GM12878 (cell line): ENCODE measurements at regions not wholly inside any gene's neighbourhood (a gene's known extent, or its start where the extent isn't known, plus 50 kb on each side); places are given as distances from the start of the nearest gene placed in this dataset.

ENCODE experiments used
- ATAC-seq: fragments of 200-7000 bp; cut with Tn5 transposase; 3 replicates; pipeline ENCODE4 v1.9.1; 2020; ENCODE audit warnings: mild to moderate bottlenecking, moderate library complexity
- BruUV-seq: library from RNA; stranded (reverse); fragments of 400-500 nt; replicated peaks from 2 replicates; lab custom pipeline; 2021; lab: Mats Ljungman, UMichigan
- CTCF ChIA-PET: fragments of 300-600 bp; sonication (Branson Sonifier 250); formaldehyde crosslinking; extraction: SDS; loops from one replicate; lab custom pipeline; 2021; ENCODE audit warnings: inconsistent platforms; lab: Yijun Ruan, JAX
- POLR2A ChIA-PET: fragments of 350-600 bp; formaldehyde crosslinking; extraction: SDS; loops from one replicate; lab custom pipeline; 2021; ENCODE audit warnings: inconsistent platforms; lab: Charles Lee
- RAD21 ChIA-PET: fragments of 300-600 bp; sonication (Branson Sonifier 250); formaldehyde crosslinking; loops from one replicate; lab custom pipeline; 2023; ENCODE audit warnings: antibody characterized with exemption; ENCODE audit not compliant: unreplicated experiment; lab: Charles Lee
- SMC1A ChIA-PET: fragments of 300-600 bp; sonication (Branson Sonifier 250); formaldehyde crosslinking; loops from one replicate; lab custom pipeline; 2023; ENCODE audit not compliant: unreplicated experiment, uncharacterized antibody; lab: Charles Lee
- DNase-seq: peaks from one replicate; pipeline ENCODE4 v3.0.0-alpha.2; 2011; ENCODE audit warnings: low read depth, low spot score
- FAIRE-seq: peaks from 3 replicates; lab custom pipeline; 2011; peaks lifted over from hg19 to GRCh38; lab: Jason Lieb, UNC
- H2AFZ ChIP-seq: 2 replicates; pipeline ENCODE4 v1.6.0; 2011; ENCODE audit warnings: low read depth, low read length, control low read depth; ENCODE audit not compliant: control insufficient read depth
- H3K27ac ChIP-seq: 2 replicates; pipeline ENCODE4 v1.5.1; 2011; ENCODE audit warnings: control low read depth; ENCODE audit not compliant: control insufficient read depth, insufficient read depth
- H3K27me3 ChIP-seq, 2 experiments: replicated peaks in 1 of 2; 2 replicates each; pipeline versions ENCODE4 v1.6.0 to v1.6.1; 2011; ENCODE audit warnings: low read length in 1 of 2; ENCODE audit not compliant: control insufficient read depth in 2 of 2, insufficient read depth in 2 of 2
- H3K36me3 ChIP-seq, 2 experiments: 2 replicates each; pipeline ENCODE4 v1.5.1; 2011; ENCODE audit warnings: low read length in 1 of 2; ENCODE audit not compliant: control insufficient read depth in 2 of 2, insufficient read depth in 2 of 2
- H3K4me1 ChIP-seq: 2 replicates; pipeline ENCODE4 v1.6.1; 2011; ENCODE audit warnings: mild to moderate bottlenecking, low read length, moderate library complexity, mixed read lengths; ENCODE audit not compliant: control insufficient read depth, insufficient read depth
- H3K4me2 ChIP-seq: 2 replicates; pipeline ENCODE4 v1.6.0; 2011; ENCODE audit warnings: control low read depth; ENCODE audit not compliant: control insufficient read depth, insufficient read depth
- H3K4me3 ChIP-seq: fragments of 200-600 bp; sonication (generic); 2 replicates; pipeline ENCODE4 v1.5.1; 2016
- H3K79me2 ChIP-seq: 2 replicates; pipeline ENCODE4 v1.6.0; 2011; ENCODE audit warnings: low read length; ENCODE audit not compliant: control insufficient read depth, insufficient read depth
- H3K9ac ChIP-seq: 2 replicates; pipeline ENCODE4 v1.8.0; 2011; ENCODE audit warnings: low read length, control low read depth, mixed read lengths; ENCODE audit not compliant: control insufficient read depth, insufficient read depth
- H3K9me3 ChIP-seq: replicated peaks from 3 replicates; pipeline ENCODE4 v1.5.1; 2011; ENCODE audit warnings: mild to moderate bottlenecking, low read length; ENCODE audit not compliant: control insufficient read depth, insufficient read depth
- H4K20me1 ChIP-seq: 2 replicates; pipeline ENCODE4 v1.6.0; 2011; ENCODE audit not compliant: control insufficient read depth, insufficient read depth
- ASH2L ChIP-seq: fragments of 300-600, 200-600 bp; sonication (generic); IDR thresholded peaks from 2 replicates; pipeline ENCODE4 v1.6.1; 2017; ENCODE audit warnings: low read depth, mild to moderate bottlenecking, borderline replicate concordance
- ATF7 ChIP-seq: fragments of 450-650 bp; IDR thresholded peaks from 2 replicates; pipeline ENCODE4 v1.6.1; 2016; ENCODE audit warnings: low read depth, mild to moderate bottlenecking
- BHLHE40 ChIP-seq, 2 experiments: fragments of 450-650 bp in 1 of 2; IDR thresholded peaks; 2 replicates each; pipeline ENCODE4 v1.6.1; 2011 to 2017; ENCODE audit warnings: low read depth in 2 of 2, borderline replicate concordance in 1 of 2, improper control_type of control experiment in 1 of 2, low read length in 1 of 2, mild to moderate bottlenecking in 1 of 2
- FOXK2 ChIP-seq: fragments of 450-650 bp; IDR thresholded peaks from 2 replicates; pipeline ENCODE4 v1.6.1; 2017; ENCODE audit warnings: mild to moderate bottlenecking, moderate library complexity
- FOXM1 ChIP-seq: IDR thresholded peaks from 2 replicates; pipeline ENCODE4 v1.6.1; 2012; ENCODE audit warnings: low read depth, mild to moderate bottlenecking, inconsistent platforms, low read length, moderate library complexity
- HDGF ChIP-seq: fragments of 450-650 bp; IDR thresholded peaks from 2 replicates; pipeline ENCODE4 v1.6.1; 2016; ENCODE audit warnings: antibody characterized with exemption
- MEF2A ChIP-seq: IDR thresholded peaks from 2 replicates; pipeline ENCODE4 v1.6.1; 2011; ENCODE audit warnings: low read depth, mild to moderate bottlenecking, low read length, moderate library complexity; ENCODE audit not compliant: insufficient read depth
- MEF2B ChIP-seq: fragments of 450-650 bp; IDR thresholded peaks from 2 replicates; pipeline ENCODE4 v1.6.1; 2018; ENCODE audit warnings: mild to moderate bottlenecking, moderate library complexity; ENCODE audit not compliant: partially characterized antibody, poor library complexity, severe bottlenecking
- MLLT1 ChIP-seq: fragments of 450-650 bp; IDR thresholded peaks from 2 replicates; pipeline ENCODE4 v1.6.1; 2016; ENCODE audit warnings: mild to moderate bottlenecking
- MXI1 ChIP-seq: fragments of 150-350 bp; IDR thresholded peaks from 2 replicates; pipeline ENCODE4 v1.6.1; 2011; ENCODE audit warnings: low read depth, mild to moderate bottlenecking, inconsistent platforms, low read length, improper control_type of control experiment
- NFYA ChIP-seq: IDR thresholded peaks from 2 replicates; pipeline ENCODE4 v1.6.1; 2011; ENCODE audit warnings: low read depth, mild to moderate bottlenecking, low read length, improper control_type of control experiment, borderline replicate concordance
- PAX8 ChIP-seq: fragments of 450-650 bp; IDR thresholded peaks from 2 replicates; pipeline ENCODE4 v1.6.1; 2017; ENCODE audit warnings: mild to moderate bottlenecking, moderate library complexity
- POU2F2 ChIP-seq: IDR thresholded peaks from 3 replicates; pipeline ENCODE4 v1.6.1; 2011; ENCODE audit warnings: low read depth, mild to moderate bottlenecking, low read length, borderline replicate concordance
- RAD51 ChIP-seq: fragments of 450-650 bp; IDR thresholded peaks from 2 replicates; pipeline ENCODE4 v1.6.1; 2016; ENCODE audit warnings: moderate library complexity, mild to moderate bottlenecking, inconsistent platforms
- RCOR1 ChIP-seq: conservative IDR thresholded peaks from 2 replicates; pipeline ENCODE4 v1.6.1; 2012; ENCODE audit warnings: low read depth, low read length, improper control_type of control experiment
- RELA ChIP-seq: fragments of 450-650 bp; IDR thresholded peaks from 2 replicates; pipeline ENCODE4 v1.8.0; 2014; ENCODE audit warnings: borderline replicate concordance; ENCODE audit not compliant: partially characterized antibody
- SREBF2 ChIP-seq: IDR thresholded peaks from 2 replicates; pipeline ENCODE4 v1.6.1; 2012; ENCODE audit warnings: mild to moderate bottlenecking, low read length
- WRNIP1 ChIP-seq: IDR thresholded peaks from 2 replicates; pipeline ENCODE4 v1.6.1; 2011; ENCODE audit warnings: low read depth, low read length, improper control_type of control experiment, borderline replicate concordance
- ZSCAN29 ChIP-seq: fragments of 450-650 bp; IDR thresholded peaks from 2 replicates; pipeline ENCODE4 v1.6.1; 2017; ENCODE audit warnings: mild to moderate bottlenecking, moderate library complexity
- ZZZ3 ChIP-seq: IDR thresholded peaks from 2 replicates; pipeline ENCODE4 v1.6.1; 2011; ENCODE audit warnings: low read depth; ENCODE audit not compliant: control insufficient read depth, insufficient read length
- WGBS: methylation state at CpG from one replicate; pipeline ENCODE4 v1.1.6; 2016; ENCODE audit warnings: low lambda C conversion rate; ENCODE audit not compliant: insufficient replicate concordance, insufficient coverage; ENCODE audit errors: missing lambda C conversion rate; 5-methylcytosine and 5-hydroxymethylcytosine counted together
- in situ Hi-C: fragments of 300-500 bp; cut with MboI; formaldehyde crosslinking; loops from 9 replicates; pipeline ENCODE4 v1.14.3; 2018; ENCODE audit warnings: mixed read lengths
- intact Hi-C: fragments of 100-400 bp; cut with micrococcal nuclease; formaldehyde crosslinking; loops from one replicate; pipeline ENCODE4 v1.14.2; 2022; ENCODE audit not compliant: unreplicated experiment

DNA sequence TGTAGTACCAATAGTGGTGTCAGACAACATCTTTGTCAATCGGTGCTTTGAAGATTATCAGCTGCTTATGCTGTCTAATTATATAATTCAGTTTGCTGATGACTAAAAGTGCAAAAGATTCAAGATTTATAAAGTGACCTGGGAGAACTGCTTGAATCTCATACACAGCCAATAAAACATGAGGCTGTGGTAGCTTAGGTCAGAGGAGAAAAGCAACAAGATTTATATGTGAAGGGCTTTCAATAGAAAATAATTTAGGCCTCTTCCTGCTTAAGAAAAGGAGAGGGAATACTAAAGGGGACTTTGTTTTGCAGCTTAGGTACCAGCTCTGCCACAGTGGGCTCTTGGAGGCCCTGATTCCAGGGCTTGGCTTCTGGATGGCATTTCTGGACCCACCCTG lies 111.0 kb upstream of the MAD2L1 start:
- no peaks in the 10 kb centered on the region for H3K4me1 ChIP-seq
- POLR2A ChIA-PET, result no interaction called here
- no TSS peak for BruUV-seq
- SMC1A ChIA-PET, result no interaction called here
- no peak for DNase-seq
- RAD21 ChIA-PET, result no interaction called here
- in situ Hi-C loops, result no loop called here
- CTCF ChIA-PET, result interaction anchor here (0.6 to 0.9 kb wide), 3 partner anchors 14 to 24 kb away, joined by 3 to 4 read pairs (median 3); no protein-coding TSS in a partner anchor
- no peak overlapping the region for H3K27ac ChIP-seq
- H3K9ac ChIP-seq, result no peak overlapping the region
- TF ChIP-seq FOXK2 (no peak), SREBF2 (no peak), MEF2B (no peak), ATF7 (no peak), POU2F2 (no peak), FOXM1 (no peak), WRNIP1 (no peak), PAX8 (no peak), RCOR1 (no peak), ASH2L (no peak), ZSCAN29 (no peak), RELA (no peak), MXI1 (no peak), MLLT1 (no peak), NFYA (no peak), BHLHE40 (IDR thresholded peaks at IDR 0.05; ENCODE audit: borderline replicate concordance in 1 of 2, low read depth in 2 of 2, low read length in 1 of 2) (no peak), MEF2A (no peak), RAD51 (no peak), HDGF (no peak), ZZZ3 (no peak)
- H3K79me2 ChIP-seq, result no peaks in the 10 kb centered on the region
- no peaks in the 10 kb centered on the region for H3K9me3 ChIP-seq
- H3K4me2 ChIP-seq, result no peak overlapping the region
- ATAC-seq, result no peak
- no peaks in the 10 kb centered on the region for H4K20me1 ChIP-seq
- no peak overlapping the region for H3K4me3 ChIP-seq
- H3K27me3 ChIP-seq, result no peaks in the 10 kb centered on the region
- intact Hi-C loops, result no loop called here
- no peaks in the 10 kb centered on the region for H3K36me3 ChIP-seq
- H2AFZ ChIP-seq, result no peak overlapping the region
- WGBS, result 89% methylated on average over 1 of the region's 1 CpG
- FAIRE-seq, result no peak
